ENCODE measurements at regions not wholly inside any gene's neighbourhood (a gene's known extent, or its start where the extent isn't known, plus 50 kb on each side); places are given as distances from the start of the nearest gene placed in this dataset.

GRCh38 chr3:189058071-189058470, 113.7 kb upstream of the TPRG1 start:
- no peak for TF ChIP-seq CTCF (IDR thresholded peaks at IDR 0.05; ENCODE audit: low read depth, low read length)
- H3K4me3 ChIP-seq (replicated peaks in 1 of 2; ENCODE audit: low read depth in 2 of 2, low read length in 2 of 2): no peak overlapping the region
- DNase-seq (ENCODE audit: low read depth in 2 of 2): no peak

GRCh38 chr3:189070965-189071364, 100.8 kb upstream of the TPRG1 start:
- TF ChIP-seq CTCF (IDR thresholded peaks at IDR 0.05; ENCODE audit: low read depth, low read length): no peak
- H3K4me3 ChIP-seq (replicated peaks in 1 of 2; ENCODE audit: low read depth in 2 of 2, low read length in 2 of 2): no peak overlapping the region
- no peak for DNase-seq (ENCODE audit: low read depth in 2 of 2)

- no peak overlapping the region for H3K4me3 ChIP-seq (replicated peaks in 1 of 2; ENCODE audit: low read depth in 2 of 2, low read length in 2 of 2)
- TF ChIP-seq CTCF (IDR thresholded peaks at IDR 0.05; ENCODE audit: low read depth, low read length): no peak
- DNase-seq (ENCODE audit: low read depth in 2 of 2): no peak
Observed at GRCh38 chr3:189071446-189071845, 100.3 kb upstream of the TPRG1 start.

- TF ChIP-seq CTCF (IDR thresholded peaks at IDR 0.05; ENCODE audit: low read depth, low read length): no peak
- no peak for DNase-seq (ENCODE audit: low read depth in 2 of 2)
- no peak overlapping the region for H3K4me3 ChIP-seq (replicated peaks in 1 of 2; ENCODE audit: low read depth in 2 of 2, low read length in 2 of 2)
Observed at GRCh38 chr3:189076449-189076848, 95.3 kb upstream of the TPRG1 start.

- no peak for TF ChIP-seq CTCF (IDR thresholded peaks at IDR 0.05; ENCODE audit: low read depth, low read length)
- DNase-seq (ENCODE audit: low read depth in 2 of 2): no peak
- no peak overlapping the region for H3K4me3 ChIP-seq (replicated peaks in 1 of 2; ENCODE audit: low read depth in 2 of 2, low read length in 2 of 2)
Observed at GRCh38 chr3:189080745-189081144, 91.0 kb upstream of the TPRG1 start.

- no peak overlapping the region for H3K4me3 ChIP-seq (replicated peaks in 1 of 2; ENCODE audit: low read depth in 2 of 2, low read length in 2 of 2)
- TF ChIP-seq CTCF (IDR thresholded peaks at IDR 0.05; ENCODE audit: low read depth, low read length): no peak
- no peak for DNase-seq (ENCODE audit: low read depth in 2 of 2)
Observed at GRCh38 chr3:189082666-189083427, 88.9 kb upstream of the TPRG1 start.

GRCh38 chr3:189084620-189085019, 87.2 kb upstream of the TPRG1 start:
- DNase-seq (ENCODE audit: low read depth in 2 of 2): peak in 1 of 2 donors; percentile 15
- H3K4me3 ChIP-seq (replicated peaks in 1 of 2; ENCODE audit: low read depth in 2 of 2, low read length in 2 of 2): no peak overlapping the region
- no peak for TF ChIP-seq CTCF (IDR thresholded peaks at IDR 0.05; ENCODE audit: low read depth, low read length)

All from cardiac fibroblast (primary cell).